Activated CD8-positive, alpha-beta T cell treated with anti-CD3 and anti-CD28 coated beads for 36 hours (primary cell): ENCODE measurements at regions not wholly inside any gene's neighbourhood (a gene's known extent, or its start where the extent isn't known, plus 50 kb on each side); places are given as distances from the start of the nearest gene placed in this dataset.

ENCODE experiments used
- ATAC-seq: fragments of 200-7000 bp; cut with Tn5 transposase; one replicate; pipeline ENCODE4 v1.10.0; 2021; ENCODE audit warnings: mild to moderate bottlenecking, moderate library complexity
- CTCF ChIA-PET: fragments of 350-600 bp; sonication (Branson Sonifier 250); formaldehyde crosslinking; loops from one replicate; lab custom pipeline; 2021; ENCODE audit warnings: antibody characterized with exemption; lab: Charles Lee
- POLR2A ChIA-PET: fragments of 350-600 bp; sonication (Branson Sonifier 250); formaldehyde crosslinking; loops from one replicate; lab custom pipeline; 2021; ENCODE audit warnings: antibody characterized with exemption; lab: Charles Lee
- DNase-seq: peaks from one replicate; pipeline ENCODE4 v3.0.0-alpha.2; 2020
- H3K27ac Mint-ChIP-seq: one replicate; pipeline ENCODE4 v1.8.0; 2021; ENCODE audit warnings: mild to moderate bottlenecking, mixed read lengths
- H3K27me3 Mint-ChIP-seq: one replicate; pipeline ENCODE4 v1.8.0; 2021; ENCODE audit warnings: mixed read lengths
- H3K36me3 Mint-ChIP-seq: one replicate; pipeline ENCODE4 v1.8.0; 2021; ENCODE audit warnings: low read depth, mixed read lengths
- H3K4me1 Mint-ChIP-seq: one replicate; pipeline ENCODE4 v1.8.0; 2021; ENCODE audit warnings: low read depth, mixed read lengths
- H3K4me3 Mint-ChIP-seq: one replicate; pipeline ENCODE4 v1.8.0; 2021; ENCODE audit warnings: mild to moderate bottlenecking, moderate library complexity, mixed read lengths
- H3K9me3 Mint-ChIP-seq: one replicate; pipeline ENCODE4 v1.8.0; 2021; ENCODE audit warnings: mixed read lengths
- intact Hi-C: fragments of 100-400 bp; cut with micrococcal nuclease; formaldehyde crosslinking; loops from one replicate; pipeline ENCODE4 v1.10.0; 2022
- TF ChIP-seq, protein P1 (sequence below): fragments of 200-600 bp; IDR thresholded peaks from one replicate; pipeline ENCODE4 v1.8.0; 2022; ENCODE audit warnings: antibody characterized with exemption, mild to moderate bottlenecking

DNA sequence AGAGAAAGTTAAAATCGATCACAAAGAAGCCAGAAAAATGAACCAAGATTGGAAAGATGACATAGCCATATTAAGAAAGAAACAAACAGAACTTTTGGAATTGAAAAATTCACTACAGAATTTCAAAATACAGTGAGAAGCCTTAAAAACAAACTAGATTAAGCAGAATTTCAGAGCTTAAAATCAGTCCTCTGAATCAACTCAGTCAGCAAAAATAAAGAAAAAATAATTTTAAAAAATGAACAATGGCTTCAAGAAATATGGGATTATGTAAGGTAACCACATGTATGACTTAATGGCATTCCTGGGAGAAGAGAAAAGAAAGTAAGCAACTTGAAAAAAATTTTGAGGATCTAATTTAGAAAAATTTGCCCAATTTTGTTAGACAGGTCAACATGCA lies 696.2 kb downstream of the TSN start:
- Mint-ChIP-seq H3K9me3 (peaks cover 17% of the 10 kb centered on the region), H3K4me3 (no peak overlapping the region), H3K36me3 (no peaks in the 10 kb centered on the region), H3K27ac (no peak overlapping the region), H3K27me3 (no peaks in the 10 kb centered on the region), H3K4me1 (no peaks in the 10 kb centered on the region)
- intact Hi-C loops = loop anchor here (10.0 kb wide), 1 partner anchor 477 kb away; no protein-coding TSS in a partner anchor
- ATAC-seq = no peak
- TF ChIP-seq, protein P1, sequence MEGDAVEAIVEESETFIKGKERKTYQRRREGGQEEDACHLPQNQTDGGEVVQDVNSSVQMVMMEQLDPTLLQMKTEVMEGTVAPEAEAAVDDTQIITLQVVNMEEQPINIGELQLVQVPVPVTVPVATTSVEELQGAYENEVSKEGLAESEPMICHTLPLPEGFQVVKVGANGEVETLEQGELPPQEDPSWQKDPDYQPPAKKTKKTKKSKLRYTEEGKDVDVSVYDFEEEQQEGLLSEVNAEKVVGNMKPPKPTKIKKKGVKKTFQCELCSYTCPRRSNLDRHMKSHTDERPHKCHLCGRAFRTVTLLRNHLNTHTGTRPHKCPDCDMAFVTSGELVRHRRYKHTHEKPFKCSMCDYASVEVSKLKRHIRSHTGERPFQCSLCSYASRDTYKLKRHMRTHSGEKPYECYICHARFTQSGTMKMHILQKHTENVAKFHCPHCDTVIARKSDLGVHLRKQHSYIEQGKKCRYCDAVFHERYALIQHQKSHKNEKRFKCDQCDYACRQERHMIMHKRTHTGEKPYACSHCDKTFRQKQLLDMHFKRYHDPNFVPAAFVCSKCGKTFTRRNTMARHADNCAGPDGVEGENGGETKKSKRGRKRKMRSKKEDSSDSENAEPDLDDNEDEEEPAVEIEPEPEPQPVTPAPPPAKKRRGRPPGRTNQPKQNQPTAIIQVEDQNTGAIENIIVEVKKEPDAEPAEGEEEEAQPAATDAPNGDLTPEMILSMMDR = no peak
- ChIA-PET POLR2A (no interaction called here), CTCF (interaction anchor here (0.7 kb wide), 1 partner anchor 641 kb away, joined by 3 read pairs; no protein-coding TSS in a partner anchor)
- no peak for DNase-seq

DNA sequence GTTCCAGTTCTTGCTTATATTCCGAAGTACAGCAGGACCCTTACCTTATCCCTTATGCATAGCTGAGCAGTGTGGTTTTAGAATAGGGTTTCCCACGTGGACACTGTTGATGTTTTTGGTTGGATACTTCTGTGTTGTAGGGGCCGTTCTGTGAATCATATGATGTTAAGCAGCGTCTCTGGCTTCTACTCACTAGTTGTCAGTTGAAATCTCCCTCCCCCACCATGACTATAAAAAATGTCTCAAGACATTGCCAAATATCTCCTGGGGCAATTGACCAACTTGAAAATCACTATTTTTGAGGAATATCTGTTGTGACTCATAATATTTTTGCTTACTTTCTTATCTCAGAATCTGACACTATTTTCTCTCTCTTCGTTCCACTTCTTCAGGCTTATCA lies 713.7 kb downstream of the TSN start:
- ChIA-PET CTCF (no interaction called here), POLR2A (no interaction called here)
- H3K9me3 Mint-ChIP-seq = no peaks in the 10 kb centered on the region
- no peaks in the 10 kb centered on the region for H3K27me3 Mint-ChIP-seq
- ATAC-seq = no peak
- no peak overlapping the region for H3K27ac Mint-ChIP-seq
- intact Hi-C loops = no loop called here
- no peak for DNase-seq
- no peak overlapping the region for H3K4me3 Mint-ChIP-seq
- TF ChIP-seq, protein P1 = no peak
- H3K4me1 Mint-ChIP-seq = no peaks in the 10 kb centered on the region
- no peaks in the 10 kb centered on the region for H3K36me3 Mint-ChIP-seq

DNA sequence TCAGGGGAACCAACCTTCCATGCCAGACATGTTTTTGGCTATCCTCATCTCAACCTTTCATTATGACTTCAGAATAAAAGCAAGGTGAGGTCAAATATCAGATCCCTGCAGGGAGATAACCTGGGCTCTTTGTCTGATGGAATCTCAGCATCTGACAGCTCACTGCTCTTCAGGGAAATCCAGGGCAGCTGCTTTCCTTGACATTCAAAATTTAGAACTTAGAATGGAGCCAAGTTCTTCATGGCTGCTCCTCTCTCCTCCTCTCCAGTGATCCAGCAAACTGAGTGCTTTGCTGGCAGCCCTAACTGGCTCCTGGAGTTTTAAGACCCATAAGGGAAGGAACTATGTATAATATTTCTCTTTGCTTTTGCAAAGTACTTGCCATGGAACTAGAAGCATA lies 716.3 kb downstream of the TSN start:
- ChIA-PET POLR2A (no interaction called here), CTCF (no interaction called here)
- intact Hi-C loops = no loop called here
- TF ChIP-seq, protein P1 = no peak
- DNase-seq (no peak), ATAC-seq (no peak)
- Mint-ChIP-seq H3K27me3 (no peaks in the 10 kb centered on the region), H3K27ac (no peak overlapping the region), H3K4me3 (no peak overlapping the region), H3K4me1 (no peaks in the 10 kb centered on the region), H3K36me3 (no peaks in the 10 kb centered on the region), H3K9me3 (no peaks in the 10 kb centered on the region)

- ATAC-seq (no peak), DNase-seq (no peak)
- H3K36me3 Mint-ChIP-seq = no peaks in the 10 kb centered on the region
- no peaks in the 10 kb centered on the region for H3K9me3 Mint-ChIP-seq
- no peak overlapping the region for H3K27ac Mint-ChIP-seq
- TF ChIP-seq, protein P1 = no peak
- H3K4me3 Mint-ChIP-seq = no peak overlapping the region
- H3K27me3 Mint-ChIP-seq = no peaks in the 10 kb centered on the region
- intact Hi-C loops = no loop called here
- ChIA-PET CTCF (no interaction called here), POLR2A (no interaction called here)
- no peaks in the 10 kb centered on the region for H3K4me1 Mint-ChIP-seq
These were observed 722.7 kb downstream of the TSN start for GRCh38 chr2:122478117-122478516.

- no peak for ATAC-seq
These were observed 723.3 kb downstream of the TSN start for GRCh38 chr2:122478771-122479170.

More at GRCh38 chr2:122478771-122479170, 723.3 kb downstream of the TSN start:
- Mint-ChIP-seq H3K36me3 (no peaks in the 10 kb centered on the region), H3K27me3 (no peaks in the 10 kb centered on the region), H3K9me3 (no peaks in the 10 kb centered on the region), H3K4me1 (no peaks in the 10 kb centered on the region), H3K27ac (no peak overlapping the region), H3K4me3 (no peak overlapping the region)
- intact Hi-C loops = no loop called here
- DNase-seq = no peak
- TF ChIP-seq, protein P1 = no peak
- POLR2A ChIA-PET = no interaction called here
- CTCF ChIA-PET = no interaction called here
